SK-N-SH (cell line): ENCODE measurements at regions not wholly inside any gene's neighbourhood (a gene's known extent, or its start where the extent isn't known, plus 50 kb on each side); places are given as distances from the start of the nearest gene placed in this dataset.

Experiments used
- CTCF ChIA-PET: fragments of 300-600, 350-600 bp; formaldehyde crosslinking; extraction: SDS; loops from one replicate; lab custom pipeline; 2021; lab: Yijun Ruan, JAX
- POLR2A ChIA-PET: fragments of 350-600 bp; sonication (Branson Sonifier 250); formaldehyde crosslinking; extraction: SDS; loops from one replicate; lab custom pipeline; 2020; ENCODE audit warnings: antibody characterized with exemption, inconsistent platforms; lab: Yijun Ruan, JAX
- DNase-seq: peaks from one replicate; pipeline ENCODE4 v3.0.0; 2012
- H2AFZ ChIP-seq: fragments of 200-600 bp; sonication (generic); 2 replicates; pipeline ENCODE4 v1.8.1; 2016; ENCODE audit warnings: antibody characterized with exemption, mild to moderate bottlenecking, low read depth
- H3F3A ChIP-seq: fragments of 200-600 bp; sonication (generic); replicated peaks from 2 replicates; pipeline ENCODE3; 2016; ENCODE audit warnings: antibody characterized with exemption, mild to moderate bottlenecking; ENCODE audit not compliant: insufficient read depth
- H3K27ac ChIP-seq, 2 experiments: fragments of 200-500 bp in 1 of 2; fragments of 200-600 bp in 1 of 2; sonication (Bioruptor generic) in 1 of 2; sonication (generic), shearing (Covaris generic) in 1 of 2; 2 replicates each; pipeline versions ENCODE4 v1.5.1 to v1.6.1; 2014 to 2016; ENCODE audit warnings: low read depth in 2 of 2, inconsistent platforms in 1 of 2, low read length in 1 of 2, mild to moderate bottlenecking in 1 of 2, mixed read lengths in 1 of 2
- H3K27me3 ChIP-seq: fragments of 200-600 bp; sonication (generic), shearing (Covaris generic); 2 replicates; pipeline ENCODE4 v1.6.1; 2016; ENCODE audit warnings: mixed run types; ENCODE audit not compliant: insufficient read depth
- H3K36me3 ChIP-seq, 2 experiments: fragments of 200-500 bp in 1 of 2; fragments of 200-600 bp in 1 of 2; sonication (Bioruptor generic) in 1 of 2; sonication (generic) in 1 of 2; replicated peaks in 1 of 2; 2 replicates each; pipeline versions ENCODE3 to v1.5.1; 2014 to 2016; ENCODE audit warnings: low read length in 1 of 2, mild to moderate bottlenecking in 1 of 2; ENCODE audit not compliant: insufficient read depth in 2 of 2, control insufficient read depth in 1 of 2
- H3K4me1 ChIP-seq, 2 experiments: fragments of 200-500 bp in 1 of 2; fragments of 200-600 bp in 1 of 2; sonication (Bioruptor generic) in 1 of 2; sonication (generic), shearing (Covaris generic) in 1 of 2; 2 replicates each; pipeline versions ENCODE4 v1.5.1 to v1.6.1; 2014 to 2016; ENCODE audit warnings: low read depth in 1 of 2, low read length in 1 of 2, mixed run types in 1 of 2; ENCODE audit not compliant: insufficient read depth in 2 of 2, control insufficient read depth in 1 of 2
- H3K4me2 ChIP-seq: fragments of 200-600 bp; sonication (generic), shearing (Covaris generic); 2 replicates; pipeline ENCODE4 v1.6.1; 2017; ENCODE audit warnings: mixed run types
- H3K4me3 ChIP-seq, 2 experiments: fragments of 200-500 bp in 1 of 2; fragments of 200-600 bp in 1 of 2; sonication (Bioruptor generic) in 1 of 2; sonication (generic), shearing (Covaris generic) in 1 of 2; 2 replicates each; pipeline versions ENCODE4 v1.5.1 to v1.8.1; 2014 to 2016; ENCODE audit warnings: low read depth in 2 of 2, inconsistent platforms in 1 of 2, low read length in 1 of 2, mild to moderate bottlenecking in 1 of 2, mixed read lengths in 1 of 2, moderate library complexity in 1 of 2
- H3K79me2 ChIP-seq: fragments of 200-600 bp; sonication (generic); 2 replicates; pipeline ENCODE4 v1.8.1; 2017; ENCODE audit warnings: mild to moderate bottlenecking; ENCODE audit not compliant: insufficient read depth
- H3K9ac ChIP-seq: fragments of 200-600 bp; sonication (generic); 2 replicates; pipeline ENCODE4 v1.6.1; 2017; ENCODE audit warnings: mixed run types
- H3K9me2 ChIP-seq: fragments of 200-600 bp; sonication (generic); 2 replicates; pipeline ENCODE4 v1.6.1; 2017; ENCODE audit warnings: mixed run types
- H3K9me3 ChIP-seq: fragments of 200-600 bp; sonication (generic); 2 replicates; pipeline ENCODE4 v1.6.1; 2017; ENCODE audit warnings: mixed run types, mild to moderate bottlenecking, moderate library complexity
- H4K20me1 ChIP-seq: fragments of 200-600 bp; sonication (generic); 2 replicates; pipeline ENCODE4 v1.6.1; 2017; ENCODE audit warnings: mild to moderate bottlenecking, mixed run types; ENCODE audit not compliant: insufficient read depth
- EZH2phosphoT487 ChIP-seq: fragments of 200-600 bp; sonication (generic); IDR thresholded peaks from 2 replicates; pipeline ENCODE4 v1.6.1; 2017; ENCODE audit warnings: low read depth, mixed run types, mild to moderate bottlenecking, antibody characterized with exemption, moderate library complexity, borderline replicate concordance
- GABPA ChIP-seq: IDR thresholded peaks from 2 replicates; pipeline ENCODE4 v1.4.0; 2012; ENCODE audit warnings: low read depth, mild to moderate bottlenecking
- MEF2A ChIP-seq: IDR thresholded peaks from 2 replicates; pipeline ENCODE4 v1.4.0; 2012; ENCODE audit warnings: low read depth, borderline replicate concordance
- MXI1 ChIP-seq: IDR thresholded peaks from 2 replicates; pipeline ENCODE4 v1.6.1; 2012; ENCODE audit warnings: mild to moderate bottlenecking, low read depth, low read length, improper control_type of control experiment
- NRF1 ChIP-seq: IDR thresholded peaks from 2 replicates; pipeline ENCODE4 v1.6.1; 2012; ENCODE audit warnings: low read depth, mild to moderate bottlenecking, low read length
- PBX3 ChIP-seq: IDR thresholded peaks from 2 replicates; pipeline ENCODE4; 2012
- POLR2AphosphoS5 ChIP-seq: IDR thresholded peaks from 2 replicates; pipeline ENCODE4 v1.6.1; 2012; ENCODE audit warnings: low read depth, low read length
- RCOR1 ChIP-seq: fragments of 150-350 bp; IDR thresholded peaks from 2 replicates; pipeline ENCODE4 v1.6.1; 2017; ENCODE audit warnings: antibody characterized with exemption, low read length
- RFX5 ChIP-seq: IDR thresholded peaks from 2 replicates; pipeline ENCODE4 v1.6.1; 2012; ENCODE audit warnings: mild to moderate bottlenecking, improper control_type of control experiment, low read length
- RXRA ChIP-seq: IDR thresholded peaks from 2 replicates; pipeline ENCODE4 v1.4.0; 2012; ENCODE audit warnings: low read depth, mild to moderate bottlenecking, borderline replicate concordance
- SIN3A ChIP-seq: IDR thresholded peaks from 2 replicates; pipeline ENCODE4 v1.6.1; 2012; ENCODE audit warnings: low read depth, mild to moderate bottlenecking, low read length, moderate library complexity, borderline replicate concordance
- TAF1 ChIP-seq: IDR thresholded peaks from 2 replicates; pipeline ENCODE4 v1.6.1; 2012; ENCODE audit warnings: low read depth, mild to moderate bottlenecking, low read length, moderate library complexity, borderline replicate concordance
- TEAD4 ChIP-seq: IDR thresholded peaks from 2 replicates; pipeline ENCODE4 v1.4.0; 2012; ENCODE audit warnings: mild to moderate bottlenecking, borderline replicate concordance; ENCODE audit not compliant: insufficient read depth
- ZBTB33 ChIP-seq: IDR thresholded peaks from 2 replicates; pipeline ENCODE4 v1.4.0; 2012; ENCODE audit warnings: low read depth, borderline replicate concordance
- WGBS: methylation state at CpG from one replicate; pipeline ENCODE4 v1.1.6; 2017; ENCODE audit warnings: low lambda C conversion rate; 5-methylcytosine and 5-hydroxymethylcytosine counted together
- TF ChIP-seq, protein P1 (sequence below): IDR thresholded peaks from 2 replicates; pipeline ENCODE4 v1.6.1; 2012; ENCODE audit warnings: mild to moderate bottlenecking, low read depth, low read length, moderate library complexity
- TF ChIP-seq, protein P2 (sequence below): IDR thresholded peaks from 2 replicates; pipeline ENCODE4 v1.4.0; 2012; ENCODE audit warnings: low read depth, borderline replicate concordance
- TF ChIP-seq, protein P3 (sequence below): fragments of 150-350 bp; IDR thresholded peaks from 2 replicates; pipeline ENCODE4 v1.6.1; 2017; ENCODE audit warnings: antibody characterized with exemption, low read length, low read depth, borderline replicate concordance

GRCh38 chr7:386385-386784 lies 96.4 kb downstream of the FOXL3 start:
- H3K36me3 ChIP-seq, result no peaks in the 10 kb centered on the region
- H3K4me2 ChIP-seq, result no peak overlapping the region
- ChIA-PET POLR2A (no interaction called here), CTCF (no interaction called here)
- no peak overlapping the region for H2AFZ ChIP-seq
- no peak overlapping the region for H3K9ac ChIP-seq
- H3K4me3 ChIP-seq, result no peak overlapping the region
- H3F3A ChIP-seq, result no peaks in the 10 kb centered on the region
- H3K9me3 ChIP-seq, result peaks cover 7% of the 10 kb centered on the region; the same call in 1 of the 2 replicates
- DNase-seq, result no peak
- no peaks in the 10 kb centered on the region for H4K20me1 ChIP-seq
- TF ChIP-seq TAF1 (no peak), NRF1 (no peak)
- 36% methylated on average over 11 of the region's 11 CpGs for WGBS
- peaks cover 9% of the 10 kb centered on the region; the same call in 1 of the 2 replicates for H3K27me3 ChIP-seq
- H3K79me2 ChIP-seq, result no peaks in the 10 kb centered on the region
- H3K27ac ChIP-seq, result no peak overlapping the region
- H3K9me2 ChIP-seq, result no peaks in the 10 kb centered on the region
- H3K4me1 ChIP-seq, result no peaks in the 10 kb centered on the region

DNA sequence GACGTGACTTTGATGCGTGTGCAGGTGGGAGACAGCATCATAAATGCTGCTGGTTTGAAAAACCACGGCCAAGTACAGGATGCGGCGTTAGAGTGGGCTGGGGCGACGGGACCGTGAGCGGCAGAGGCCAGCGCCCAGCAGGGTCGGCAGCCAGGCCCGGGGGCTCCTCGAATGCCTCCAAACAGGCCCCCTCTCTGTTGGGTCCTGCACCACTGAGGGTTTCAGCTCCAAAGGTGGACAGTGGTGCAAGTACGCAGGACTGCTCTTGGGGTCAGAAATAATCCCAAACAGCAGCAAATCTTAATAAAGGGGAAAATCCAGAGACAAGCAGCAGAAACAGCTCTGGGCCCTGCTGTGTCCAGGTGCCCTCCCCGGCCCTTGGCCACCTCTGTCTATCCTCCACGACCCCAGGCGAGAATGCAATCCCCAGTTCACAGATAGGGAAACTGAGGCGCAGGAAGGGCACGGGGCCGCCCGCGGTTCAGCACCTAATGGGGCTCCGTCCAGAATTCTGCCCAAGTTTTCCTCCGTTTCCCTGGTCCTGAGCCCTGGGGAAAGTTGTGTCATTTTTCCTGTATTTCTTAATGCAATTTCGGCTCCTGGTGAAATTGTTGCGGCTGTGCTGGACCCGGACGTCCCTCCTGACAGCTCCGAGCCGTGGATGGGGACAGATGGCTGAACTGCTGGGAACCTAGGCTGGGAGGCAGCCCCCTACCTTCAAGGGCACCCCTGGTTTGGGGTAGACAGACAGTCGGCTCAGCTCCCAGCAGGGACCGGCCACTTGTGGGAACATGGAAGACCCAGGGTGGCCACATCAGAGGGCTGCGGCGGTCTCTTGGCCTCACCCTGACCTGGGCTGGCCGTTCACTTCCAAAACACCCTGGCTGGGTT lies 97.4 kb downstream of the FOXL3 start:
- H4K20me1 ChIP-seq, result no peaks in the 10 kb centered on the region
- no peak overlapping the region for H3K4me3 ChIP-seq
- 73% methylated on average over 35 of the region's 35 CpGs for whole genome bisulfite sequencing
- no peak for DNase-seq
- TF ChIP-seq, protein P1, sequence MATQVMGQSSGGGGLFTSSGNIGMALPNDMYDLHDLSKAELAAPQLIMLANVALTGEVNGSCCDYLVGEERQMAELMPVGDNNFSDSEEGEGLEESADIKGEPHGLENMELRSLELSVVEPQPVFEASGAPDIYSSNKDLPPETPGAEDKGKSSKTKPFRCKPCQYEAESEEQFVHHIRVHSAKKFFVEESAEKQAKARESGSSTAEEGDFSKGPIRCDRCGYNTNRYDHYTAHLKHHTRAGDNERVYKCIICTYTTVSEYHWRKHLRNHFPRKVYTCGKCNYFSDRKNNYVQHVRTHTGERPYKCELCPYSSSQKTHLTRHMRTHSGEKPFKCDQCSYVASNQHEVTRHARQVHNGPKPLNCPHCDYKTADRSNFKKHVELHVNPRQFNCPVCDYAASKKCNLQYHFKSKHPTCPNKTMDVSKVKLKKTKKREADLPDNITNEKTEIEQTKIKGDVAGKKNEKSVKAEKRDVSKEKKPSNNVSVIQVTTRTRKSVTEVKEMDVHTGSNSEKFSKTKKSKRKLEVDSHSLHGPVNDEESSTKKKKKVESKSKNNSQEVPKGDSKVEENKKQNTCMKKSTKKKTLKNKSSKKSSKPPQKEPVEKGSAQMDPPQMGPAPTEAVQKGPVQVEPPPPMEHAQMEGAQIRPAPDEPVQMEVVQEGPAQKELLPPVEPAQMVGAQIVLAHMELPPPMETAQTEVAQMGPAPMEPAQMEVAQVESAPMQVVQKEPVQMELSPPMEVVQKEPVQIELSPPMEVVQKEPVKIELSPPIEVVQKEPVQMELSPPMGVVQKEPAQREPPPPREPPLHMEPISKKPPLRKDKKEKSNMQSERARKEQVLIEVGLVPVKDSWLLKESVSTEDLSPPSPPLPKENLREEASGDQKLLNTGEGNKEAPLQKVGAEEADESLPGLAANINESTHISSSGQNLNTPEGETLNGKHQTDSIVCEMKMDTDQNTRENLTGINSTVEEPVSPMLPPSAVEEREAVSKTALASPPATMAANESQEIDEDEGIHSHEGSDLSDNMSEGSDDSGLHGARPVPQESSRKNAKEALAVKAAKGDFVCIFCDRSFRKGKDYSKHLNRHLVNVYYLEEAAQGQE, result no peak
- TF ChIP-seq ZBTB33 (no peak), MEF2A (no peak), RXRA (no peak), RCOR1 (no peak), SIN3A (no peak), TEAD4 (no peak), MXI1 (no peak), POLR2AphosphoS5 (no peak), RFX5 (no peak), PBX3 (no peak), TAF1 (no peak), GABPA (no peak), EZH2phosphoT487 (no peak)
- TF ChIP-seq, protein P2, sequence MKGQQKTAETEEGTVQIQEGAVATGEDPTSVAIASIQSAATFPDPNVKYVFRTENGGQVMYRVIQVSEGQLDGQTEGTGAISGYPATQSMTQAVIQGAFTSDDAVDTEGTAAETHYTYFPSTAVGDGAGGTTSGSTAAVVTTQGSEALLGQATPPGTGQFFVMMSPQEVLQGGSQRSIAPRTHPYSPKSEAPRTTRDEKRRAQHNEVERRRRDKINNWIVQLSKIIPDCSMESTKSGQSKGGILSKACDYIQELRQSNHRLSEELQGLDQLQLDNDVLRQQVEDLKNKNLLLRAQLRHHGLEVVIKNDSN, result no peak
- TF ChIP-seq, protein P3, sequence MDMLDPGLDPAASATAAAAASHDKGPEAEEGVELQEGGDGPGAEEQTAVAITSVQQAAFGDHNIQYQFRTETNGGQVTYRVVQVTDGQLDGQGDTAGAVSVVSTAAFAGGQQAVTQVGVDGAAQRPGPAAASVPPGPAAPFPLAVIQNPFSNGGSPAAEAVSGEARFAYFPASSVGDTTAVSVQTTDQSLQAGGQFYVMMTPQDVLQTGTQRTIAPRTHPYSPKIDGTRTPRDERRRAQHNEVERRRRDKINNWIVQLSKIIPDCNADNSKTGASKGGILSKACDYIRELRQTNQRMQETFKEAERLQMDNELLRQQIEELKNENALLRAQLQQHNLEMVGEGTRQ, result no peak
- no peaks in the 10 kb centered on the region for H3K9me2 ChIP-seq
- H2AFZ ChIP-seq, result no peak overlapping the region
- no peaks in the 10 kb centered on the region for H3K79me2 ChIP-seq
- H3K27me3 ChIP-seq, result peaks cover 1% of the 10 kb centered on the region; the same call in 1 of the 2 replicates
- peaks cover 7% of the 10 kb centered on the region; the same call in 1 of the 2 replicates for H3K9me3 ChIP-seq
- H3K9ac ChIP-seq, result no peak overlapping the region
- no peaks in the 10 kb centered on the region for H3F3A ChIP-seq
- H3K36me3 ChIP-seq, result no peaks in the 10 kb centered on the region
- H3K4me2 ChIP-seq, result no peak overlapping the region
- CTCF ChIA-PET, result interaction anchor here (1.7 kb wide), 1 partner anchor 54 kb away, joined by 4 read pairs; no protein-coding TSS in a partner anchor
- no peaks in the 10 kb centered on the region for H3K4me1 ChIP-seq
- POLR2A ChIA-PET, result no interaction called here
- H3K27ac ChIP-seq, result no peak overlapping the region
